H1 (cell line): ENCODE measurements at regions not wholly inside any gene's neighbourhood (a gene's known extent, or its start where the extent isn't known, plus 50 kb on each side); places are given as distances from the start of the nearest gene placed in this dataset.

Experiments used
- CTCF ChIA-PET: fragments of 300-600 bp; sonication (Branson Sonifier 250); formaldehyde crosslinking; loops from one replicate; lab custom pipeline; 2021; ENCODE audit not compliant: partially characterized antibody; lab: Charles Lee
- POLR2A ChIA-PET: fragments of 300-600 bp; sonication (Branson Sonifier 250); formaldehyde crosslinking; loops from one replicate; lab custom pipeline; 2021; ENCODE audit warnings: inconsistent platforms; ENCODE audit not compliant: partially characterized antibody; lab: Charles Lee
- DNase-seq, 2 experiments: peaks; one replicate each; pipeline versions ENCODE4 v3.0.0 to v3.0.0-alpha.2; 2010 to 2022; ENCODE audit warnings: low spot score in 2 of 2, low read depth in 1 of 2, mixed read lengths in 1 of 2
- FAIRE-seq: peaks from 2 replicates; lab custom pipeline; 2011; peaks lifted over from hg19 to GRCh38; lab: Jason Lieb, UNC
- H2AFZ ChIP-seq: 2 replicates; pipeline ENCODE4 v1.8.1; 2012; ENCODE audit warnings: low read length, inconsistent platforms
- H2AK5ac ChIP-seq: 2 replicates; pipeline ENCODE4 v1.6.1; 2013; ENCODE audit warnings: low read depth, low read length
- H2BK120ac ChIP-seq: replicated peaks from 2 replicates; pipeline ENCODE3; 2013; ENCODE audit warnings: low read depth, low read length, inconsistent platforms
- H2BK12ac ChIP-seq: 2 replicates; pipeline ENCODE4 v1.6.1; 2013; ENCODE audit warnings: low read depth, low read length
- H2BK15ac ChIP-seq: 2 replicates; pipeline ENCODE4 v1.6.1; 2013; ENCODE audit warnings: low read length
- H2BK20ac ChIP-seq: 2 replicates; pipeline ENCODE4 v1.6.1; 2013; ENCODE audit warnings: low read length
- H2BK5ac ChIP-seq: 2 replicates; pipeline ENCODE4 v1.6.1; 2013; ENCODE audit warnings: low read depth, low read length
- H3K14ac ChIP-seq: 2 replicates; pipeline ENCODE4 v1.6.1; 2013; ENCODE audit warnings: inconsistent platforms; ENCODE audit not compliant: insufficient read length
- H3K18ac ChIP-seq: 2 replicates; pipeline ENCODE4 v1.6.1; 2013; ENCODE audit warnings: low read length; ENCODE audit errors: extremely low read depth
- H3K23ac ChIP-seq: 2 replicates; pipeline ENCODE4 v1.6.1; 2013; ENCODE audit warnings: inconsistent platforms; ENCODE audit not compliant: insufficient read length
- H3K23me2 ChIP-seq: 2 replicates; pipeline ENCODE4 v1.6.1; 2013; ENCODE audit warnings: low read depth, low read length
- H3K27ac ChIP-seq: 2 replicates; pipeline ENCODE4 v1.6.1; 2011; ENCODE audit warnings: low read depth, low read length, inconsistent platforms
- H3K27me3 ChIP-seq, 4 experiments: replicated peaks in 1 of 4; 1 replicate in 1 of 4; 2 replicates in 3 of 4; pipeline versions ENCODE4 v1.6.1 to v1.8.1; 2011 to 2013; ENCODE audit warnings: low read length in 3 of 4, mild to moderate bottlenecking in 3 of 4, inconsistent platforms in 2 of 4, mixed read lengths in 2 of 4, moderate library complexity in 1 of 4; ENCODE audit not compliant: control insufficient read depth in 3 of 4, insufficient read depth in 3 of 4; ENCODE audit errors: extremely low read depth in 1 of 4
- H3K36me3 ChIP-seq, 4 experiments: 2 replicates each; pipeline versions ENCODE4 v1.6.1 to v1.8.1; 2011 to 2013; ENCODE audit warnings: mild to moderate bottlenecking in 4 of 4, low read length in 3 of 4, moderate library complexity in 2 of 4, control low read depth in 1 of 4, inconsistent platforms in 1 of 4; ENCODE audit not compliant: insufficient read depth in 4 of 4, control insufficient read depth in 2 of 4
- H3K4ac ChIP-seq: replicated peaks from 2 replicates; pipeline ENCODE3; 2013; ENCODE audit warnings: low read length, low read depth, mixed read lengths, inconsistent platforms; ENCODE audit not compliant: insufficient read length
- H3K4me1 ChIP-seq, 4 experiments: replicated peaks in 1 of 4; 1 replicate in 1 of 4; 2 replicates in 3 of 4; pipeline versions ENCODE4 v1.6.1 to v1.8.1; 2011 to 2013; ENCODE audit warnings: low read length in 3 of 4, inconsistent platforms in 2 of 4, mixed read lengths in 1 of 4; ENCODE audit not compliant: insufficient read depth in 4 of 4, control insufficient read depth in 3 of 4
- H3K4me2 ChIP-seq, 2 experiments: 2 replicates each; pipeline versions ENCODE4 v1.6.1 to v1.8.1; 2011 to 2013; ENCODE audit warnings: low read depth in 2 of 2, low read length in 2 of 2, control low read depth in 1 of 2, inconsistent platforms in 1 of 2, mild to moderate bottlenecking in 1 of 2; ENCODE audit not compliant: insufficient read depth in 1 of 2
- H3K4me3 ChIP-seq, 4 experiments: fragments of 200-600, 300-600 bp in 1 of 4; sonication (generic), shearing (Covaris generic), sonication (Bioruptor Twin) in 1 of 4; 2 replicates each; pipeline versions ENCODE4 v1.5.1 to v1.8.1; 2011 to 2016; ENCODE audit warnings: low read length in 4 of 4, low read depth in 3 of 4, control low read depth in 2 of 4, inconsistent platforms in 2 of 4, mild to moderate bottlenecking in 2 of 4, mixed read lengths in 1 of 4, moderate library complexity in 1 of 4; ENCODE audit not compliant: insufficient read depth in 2 of 4; ENCODE audit errors: extremely low read depth in 1 of 4
- H3K56ac ChIP-seq: replicated peaks from 2 replicates; pipeline ENCODE3; 2013; ENCODE audit warnings: low read depth, mild to moderate bottlenecking, mixed read lengths, low read length, inconsistent platforms; ENCODE audit not compliant: insufficient read length
- H3K79me1 ChIP-seq: 2 replicates; pipeline ENCODE4 v1.6.1; 2013; ENCODE audit warnings: low read depth, low read length, control low read depth
- H3K79me2 ChIP-seq, 2 experiments: 2 replicates each; pipeline versions ENCODE4 v1.6.1 to v1.8.1; 2012 to 2013; ENCODE audit warnings: low read length in 2 of 2, mild to moderate bottlenecking in 2 of 2, inconsistent platforms in 1 of 2; ENCODE audit not compliant: insufficient read depth in 2 of 2, control insufficient read depth in 1 of 2
- H3K9ac ChIP-seq, 4 experiments: replicated peaks in 1 of 4; 1 replicate in 1 of 4; 2 replicates in 3 of 4; pipeline versions ENCODE4 v1.6.1 to v1.8.1; 2011 to 2013; ENCODE audit warnings: low read depth in 3 of 4, low read length in 3 of 4, control low read depth in 2 of 4, mild to moderate bottlenecking in 2 of 4, moderate library complexity in 2 of 4, inconsistent platforms in 1 of 4; ENCODE audit errors: extremely low read depth in 1 of 4
- H3K9me3 ChIP-seq, 2 experiments: 2 replicates each; pipeline versions ENCODE4 v1.6.1 to v1.8.1; 2012 to 2013; ENCODE audit warnings: mild to moderate bottlenecking in 2 of 2, moderate library complexity in 2 of 2, control low read depth in 1 of 2, inconsistent platforms in 1 of 2, low read depth in 1 of 2, low read length in 1 of 2, mixed read lengths in 1 of 2; ENCODE audit not compliant: insufficient read depth in 2 of 2
- H4K20me1 ChIP-seq, 2 experiments: replicated peaks in 1 of 2; 2 replicates each; pipeline versions ENCODE3 to v1.8.1; 2011 to 2013; ENCODE audit warnings: inconsistent platforms in 2 of 2, low read length in 2 of 2, mild to moderate bottlenecking in 1 of 2; ENCODE audit not compliant: insufficient read depth in 2 of 2, control insufficient read depth in 1 of 2
- H4K5ac ChIP-seq: 2 replicates; pipeline ENCODE4 v1.6.1; 2013; ENCODE audit warnings: low read length, low read depth, mixed read lengths, inconsistent platforms; ENCODE audit not compliant: insufficient read length
- H4K8ac ChIP-seq: 2 replicates; pipeline ENCODE4 v1.8.0; 2013; ENCODE audit warnings: mild to moderate bottlenecking, moderate library complexity, low read length, inconsistent platforms; ENCODE audit not compliant: insufficient read depth; ENCODE audit errors: extremely low read depth
- H4K91ac ChIP-seq: replicated peaks from 2 replicates; pipeline ENCODE3; 2013; ENCODE audit warnings: low read length, mixed read lengths, inconsistent platforms; ENCODE audit not compliant: insufficient read length
- KDM1A ChIP-seq: fragments of 200-600, 300-600 bp; sonication (generic); IDR thresholded peaks from 2 replicates; pipeline ENCODE4 v1.7.1; 2016; ENCODE audit warnings: mild to moderate bottlenecking, low read length, borderline replicate concordance
- WGBS, 2 experiments: shearing (Covaris generic) in 1 of 2; methylation state at CpG; one replicate each; pipeline versions ENCODE4 v1.1.6 to v1.1.7; 2013 to 2015; ENCODE audit warnings: low lambda C conversion rate in 2 of 2, mixed read lengths in 2 of 2, inconsistent platforms in 1 of 2, low coverage in 1 of 2, missing lambda C conversion rate in 1 of 2; ENCODE audit not compliant: insufficient replicate concordance in 2 of 2, insufficient coverage in 1 of 2, insufficient read length in 1 of 2; ENCODE audit errors: extremely low coverage in 1 of 2, missing lambda C conversion rate in 1 of 2; 5-methylcytosine and 5-hydroxymethylcytosine counted together

GRCh38 chr6:74645108-74645849 lies 560.6 kb downstream of the COL12A1 start:
- Histone ChIP-seq H3K79me1 (no peaks in the 10 kb centered on the region), H3K36me3 (no peaks in the 10 kb centered on the region), H3K4ac (no peak overlapping the region), H2AK5ac (no peak overlapping the region), H3K9me3 (no peaks in the 10 kb centered on the region), H4K8ac (no peak overlapping the region), H3K23ac (no peak overlapping the region), H3K4me1 (peaks cover 0 to 11% (median 2%) of the 10 kb centered on the region in 4 experiments; a peak in 4 of 7 replicates), H2BK5ac (peak overlapping the region; percentile 92), H2BK12ac (peak overlapping the region; percentile 77), H3K56ac (no peak overlapping the region), H3K14ac (no peak overlapping the region), H4K20me1 (peaks cover 0 to 1% of the 10 kb centered on the region in 2 experiments), H3K9ac (no peak overlapping the region), H2BK20ac (no peak overlapping the region), H3K27ac (0 out of 2 replicates have a peak overlapping the region, but pooled peaks have one; percentile 2), H4K5ac (no peak overlapping the region), H3K23me2 (no peaks in the 10 kb centered on the region), H2AFZ (peak overlapping the region; percentile 76), H2BK120ac (no peak overlapping the region), H4K91ac (no peak overlapping the region), H2BK15ac (no peak overlapping the region), H3K18ac (no peak overlapping the region; the same call in 1 of the 2 replicates), H3K79me2 (no peaks in the 10 kb centered on the region), H3K27me3 (no peaks in the 10 kb centered on the region), H3K4me2 (peak overlapping the region; percentile 21 to 39; a peak in 2 of 4 replicates), H3K4me3 (peak overlapping the region in 1 of 4 experiments; percentile 8; a peak in 1 of 8 replicates)
- FAIRE-seq (no peak), DNase-seq (peak in 1 of 2 experiments; percentile 9)
- ChIA-PET POLR2A (interaction anchor here (0.6 kb wide), 1 partner anchor 1134 kb away, joined by 3 read pairs; no protein-coding TSS in a partner anchor), CTCF (interaction anchor here (1.0 kb wide), 1 partner anchor 8 kb away, joined by 3 read pairs; no protein-coding TSS in a partner anchor)
- 61% methylated on average over 6 of the region's 6 CpGs; no CpG with 5 or more reads in 1 of the 2 experiments for WGBS, 2 experiments
- no peak for TF ChIP-seq KDM1A
